Kidney epithelial cell (primary cell): ENCODE measurements at regions not wholly inside any gene's neighbourhood (a gene's known extent, or its start where the extent isn't known, plus 50 kb on each side); places are given as distances from the start of the nearest gene placed in this dataset.

Source experiments
- DNase-seq: peaks from one replicate; pipeline ENCODE4 v3.0.0-alpha.2; 2010; ENCODE audit warnings: low read depth
- H3K27me3 ChIP-seq: 2 replicates; pipeline ENCODE4 v1.6.0; 2011; ENCODE audit warnings: low read length; ENCODE audit not compliant: control insufficient read depth, insufficient read depth
- H3K36me3 ChIP-seq: 2 replicates; pipeline ENCODE4 v1.5.1; 2011; ENCODE audit warnings: low read length; ENCODE audit not compliant: control insufficient read depth, insufficient read depth
- H3K4me3 ChIP-seq: 2 replicates; pipeline ENCODE4 v1.5.1; 2011; ENCODE audit warnings: low read depth, mild to moderate bottlenecking, control low read depth, low read length
- CTCF ChIP-seq: IDR thresholded peaks from 2 replicates; pipeline ENCODE4 v1.5.1; 2011; ENCODE audit warnings: mild to moderate bottlenecking, moderate library complexity, low read length, control low read depth, inconsistent platforms; ENCODE audit not compliant: insufficient read depth, poor library complexity, severe bottlenecking

- DNase-seq = no peak
- TF ChIP-seq CTCF = no peak
- no peaks in the 10 kb centered on the region for H3K27me3 ChIP-seq
Measured at GRCh38 chr1:36663772-36664430, 181.2 kb upstream of the CSF3R start.

GRCh38 chr1:36658838-36659237 lies 176.1 kb upstream of the CSF3R start:
- H3K36me3 ChIP-seq = no peaks in the 10 kb centered on the region
- DNase-seq = no peak
- no peak overlapping the region for H3K4me3 ChIP-seq
- TF ChIP-seq CTCF = no peak
- no peaks in the 10 kb centered on the region for H3K27me3 ChIP-seq

More at GRCh38 chr1:36663772-36664430, 181.2 kb upstream of the CSF3R start:
- Histone ChIP-seq H3K4me3 (no peak overlapping the region), H3K36me3 (no peaks in the 10 kb centered on the region)

GRCh38 chr1:36657826-36658225 lies 175.1 kb upstream of the CSF3R start:
- Histone ChIP-seq H3K27me3 (no peaks in the 10 kb centered on the region), H3K36me3 (no peaks in the 10 kb centered on the region), H3K4me3 (no peak overlapping the region)
- no peak for DNase-seq
- TF ChIP-seq CTCF = no peak

GRCh38 chr1:36656838-36657237 lies 174.1 kb upstream of the CSF3R start:
- H3K36me3 ChIP-seq = no peaks in the 10 kb centered on the region
- no peak overlapping the region for H3K4me3 ChIP-seq
- no peak for DNase-seq
- no peaks in the 10 kb centered on the region for H3K27me3 ChIP-seq
- TF ChIP-seq CTCF = no peak

GRCh38 chr1:36656271-36656670 lies 173.6 kb upstream of the CSF3R start:
- no peak overlapping the region for H3K4me3 ChIP-seq
- DNase-seq = no peak
- H3K36me3 ChIP-seq = no peaks in the 10 kb centered on the region
- H3K27me3 ChIP-seq = no peaks in the 10 kb centered on the region
- TF ChIP-seq CTCF = no peak

GRCh38 chr1:36654586-36654985 lies 171.9 kb upstream of the CSF3R start:
- no peaks in the 10 kb centered on the region for H3K36me3 ChIP-seq
- DNase-seq = no peak
- TF ChIP-seq CTCF = no peak
- no peak overlapping the region for H3K4me3 ChIP-seq
- H3K27me3 ChIP-seq = no peaks in the 10 kb centered on the region
